Astrocyte of the cerebellum (primary cell): ENCODE measurements at regions not wholly inside any gene's neighbourhood (a gene's known extent, or its start where the extent isn't known, plus 50 kb on each side); places are given as distances from the start of the nearest gene placed in this dataset.

Experiments
- DNase-seq: peaks from one replicate; pipeline ENCODE4 v3.0.0-alpha.2; 2011; ENCODE audit warnings: low read depth
- H3K4me3 ChIP-seq: 2 replicates; pipeline ENCODE4 v1.5.1; 2011; ENCODE audit warnings: mild to moderate bottlenecking, low read depth, low read length, moderate library complexity
- CTCF ChIP-seq: IDR thresholded peaks from 2 replicates; pipeline ENCODE4 v1.5.1; 2012; ENCODE audit warnings: low read length, low read depth, moderate library complexity, mild to moderate bottlenecking; ENCODE audit errors: missing control alignments
- in situ Hi-C: cut with HindIII; loops from 2 replicates; pipeline ENCODE4 v1.10.0; 2017; ENCODE audit warnings: low sequenced_read_pairs

- no peak for DNase-seq
- TF ChIP-seq CTCF, result no peak
- in situ Hi-C loops, result no loop called here
- no peak overlapping the region for H3K4me3 ChIP-seq
Observed at GRCh38 chr10:42883993-42884983, 101.7 kb downstream of the BMS1 start.

GRCh38 chr10:42885491-42886270, 103.1 kb downstream of the BMS1 start:
- in situ Hi-C loops, result no loop called here

GRCh38 chr10:42887734-42888503, 105.3 kb downstream of the BMS1 start:
- H3K4me3 ChIP-seq, result no peak overlapping the region
- TF ChIP-seq CTCF, result no peak
- in situ Hi-C loops, result no loop called here
- DNase-seq, result no peak

More at GRCh38 chr10:42885491-42886270, 103.1 kb downstream of the BMS1 start:
- H3K4me3 ChIP-seq, result no peak overlapping the region
- DNase-seq, result no peak
- TF ChIP-seq CTCF, result no peak

- in situ Hi-C loops, result no loop called here
- DNase-seq, result no peak
- no peak for TF ChIP-seq CTCF
- H3K4me3 ChIP-seq, result no peak overlapping the region
Observed at GRCh38 chr10:42888504-42889095, 106.0 kb downstream of the BMS1 start.

- no peak overlapping the region for H3K4me3 ChIP-seq
- in situ Hi-C loops, result no loop called here
- TF ChIP-seq CTCF, result no peak
- no peak for DNase-seq
Observed at GRCh38 chr10:42896735-42897134, 114.1 kb downstream of the BMS1 start.
